Esophagus (tissue), 2 donors: ENCODE measurements at regions not wholly inside any gene's neighbourhood (a gene's known extent, or its start where the extent isn't known, plus 50 kb on each side); places are given as distances from the start of the nearest gene placed in this dataset.
"Not testable (repeated sequence)": the region's sequence is repeated elsewhere in the genome, so short reads cannot be mapped to it uniquely, and the experiment has no call there.

Source experiments
- H3K27ac ChIP-seq, 2 donors: one replicate each; pipeline ENCODE4 v1.5.1; 2013; ENCODE audit warnings: low read depth in 2 of 2, mild to moderate bottlenecking in 2 of 2, inconsistent platforms in 1 of 2, low read length in 1 of 2, moderate library complexity in 1 of 2
- H3K27me3 ChIP-seq, 2 donors: one replicate each; pipeline ENCODE4 v1.6.1; 2013; ENCODE audit warnings: low read length in 2 of 2, control low read depth in 1 of 2, mild to moderate bottlenecking in 1 of 2; ENCODE audit not compliant: insufficient read depth in 2 of 2, control insufficient read depth in 1 of 2
- H3K36me3 ChIP-seq, 2 donors: one replicate each; pipeline ENCODE4 v1.6.1; 2013; ENCODE audit warnings: low read length in 1 of 2; ENCODE audit not compliant: control insufficient read depth in 2 of 2, insufficient read depth in 2 of 2
- H3K4me1 ChIP-seq, 2 donors: one replicate each; pipeline ENCODE4 v1.6.1; 2013; ENCODE audit warnings: low read length in 1 of 2; ENCODE audit not compliant: control insufficient read depth in 2 of 2, insufficient read depth in 2 of 2
- H3K4me3 ChIP-seq, 2 donors: one replicate each; pipeline ENCODE4 v1.5.1; 2013; ENCODE audit warnings: low read length in 2 of 2, mild to moderate bottlenecking in 2 of 2, low read depth in 1 of 2, moderate library complexity in 1 of 2
- H3K9me3 ChIP-seq, 2 donors: one replicate each; pipeline ENCODE4 v1.6.1; 2013; ENCODE audit warnings: mild to moderate bottlenecking in 2 of 2, low read depth in 1 of 2, low read length in 1 of 2, moderate library complexity in 1 of 2; ENCODE audit not compliant: control insufficient read depth in 2 of 2, insufficient read depth in 1 of 2
- WGBS, 2 donors: extraction: QIAGEN DNeasy Blood & Tissue Kit; methylation state at CpG; one replicate each; pipeline ENCODE4 v1.1.7; 2013; 5-methylcytosine and 5-hydroxymethylcytosine counted together
- donor health status: healthy with polysubstance abuse.
- donor health status: Bipolar disorder and iron deficiency.

DNA sequence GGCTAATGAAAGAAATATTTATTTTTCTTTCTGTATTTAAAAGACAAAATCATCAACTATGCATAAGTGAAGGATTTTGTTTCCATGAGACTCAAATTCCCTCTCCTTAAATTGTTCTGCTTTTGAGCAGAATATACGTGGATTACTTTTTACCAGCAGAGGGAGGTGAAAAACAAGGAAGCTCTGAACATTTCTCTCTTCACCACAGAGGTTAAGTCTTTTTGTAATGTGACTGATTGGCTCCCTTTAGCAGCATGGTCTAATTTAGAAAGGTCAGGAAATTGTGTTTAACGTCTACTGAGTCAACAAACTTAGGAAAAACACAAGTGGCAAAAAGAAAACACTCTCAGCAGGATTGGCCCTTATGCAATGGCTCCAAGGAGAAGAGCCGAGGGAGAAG lies 55.1 kb upstream of the F9 start:
- 47 to 54% methylated on average over 3 of the region's 3 CpGs for WGBS, 2 donors
- Histone ChIP-seq H3K27me3 (no peaks in the 10 kb centered on the region), H3K4me3 (no peak overlapping the region), H3K4me1 (no peaks in the 10 kb centered on the region), H3K27ac (no peak overlapping the region), H3K9me3 (no peaks in the 10 kb centered on the region), H3K36me3 (no peaks in the 10 kb centered on the region)

DNA sequence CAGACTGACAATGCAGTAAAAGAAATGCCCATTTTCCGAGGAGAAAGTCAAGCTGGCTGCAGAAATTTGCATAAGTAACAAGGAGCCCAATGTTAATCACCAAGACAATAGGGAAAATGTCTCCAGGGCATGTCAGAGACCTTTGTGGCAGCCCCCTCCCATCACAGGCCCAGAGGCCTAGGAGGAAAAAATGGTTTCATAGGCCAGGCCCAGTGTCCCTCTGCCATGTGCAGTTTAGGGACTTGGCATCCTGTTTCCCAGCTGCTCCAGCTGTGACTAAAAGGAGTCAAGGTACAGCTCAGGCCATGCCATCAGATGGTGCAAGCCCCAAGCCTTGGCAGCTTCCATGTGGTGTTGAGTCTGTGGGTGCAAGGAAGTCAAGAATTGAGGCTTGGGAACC lies 68.6 kb upstream of the F9 start:
- H3K4me1 ChIP-seq, H3K27ac ChIP-seq, H3K4me3 ChIP-seq, H3K27me3 ChIP-seq, H3K36me3 ChIP-seq, H3K9me3 ChIP-seq: not testable (repeated sequence)
- WGBS, 2 donors = 63 to 83% methylated on average over 1 of the region's 1 CpG

DNA sequence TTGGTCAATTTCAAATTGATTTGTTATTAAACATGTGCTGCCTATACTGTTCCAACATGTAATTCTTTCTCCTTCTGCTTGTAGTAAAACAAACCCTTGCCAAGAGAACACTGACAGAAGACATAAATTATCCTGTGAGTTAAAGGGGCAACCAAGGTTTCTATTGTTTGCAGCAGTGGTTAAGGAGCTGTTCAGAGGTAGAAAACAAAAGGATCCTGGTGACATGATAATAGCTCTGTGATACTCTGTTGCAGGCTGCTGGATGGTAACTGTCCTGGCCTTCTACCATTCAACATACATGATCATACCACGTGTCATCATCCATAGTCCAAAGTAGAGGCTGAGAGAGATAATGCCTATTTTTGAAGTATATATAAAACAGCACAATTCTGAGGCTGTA lies 75.8 kb upstream of the F9 start:
- no peaks in the 10 kb centered on the region for H3K4me1 ChIP-seq
- 39 to 56% methylated on average over 1 of the region's 1 CpG for WGBS, 2 donors
- H3K27ac ChIP-seq = no peak overlapping the region
- no peak overlapping the region for H3K4me3 ChIP-seq
- peaks cover 0 to 2% of the 10 kb centered on the region in 2 donors for H3K27me3 ChIP-seq
- H3K36me3 ChIP-seq = no peaks in the 10 kb centered on the region
- H3K9me3 ChIP-seq = no peaks in the 10 kb centered on the region

DNA sequence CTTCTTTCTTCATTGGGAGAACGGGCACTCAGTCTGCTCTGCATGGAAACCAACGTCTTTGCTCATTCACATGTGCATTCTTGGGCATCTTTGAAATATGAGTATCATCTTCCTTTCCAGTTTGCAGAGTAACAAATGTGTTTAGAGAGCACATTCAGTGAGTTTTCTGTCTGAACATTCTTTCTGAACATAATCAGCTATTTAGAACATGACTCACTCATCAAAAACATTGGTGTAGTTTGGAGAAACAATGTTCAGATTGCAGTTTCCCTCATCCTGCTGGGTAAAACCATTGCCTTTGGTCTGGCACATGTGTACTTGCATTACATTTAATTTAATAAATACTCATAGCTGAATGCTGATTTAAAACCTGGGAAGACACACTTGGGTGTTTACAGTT lies 81.5 kb upstream of the F9 start:
- no peaks in the 10 kb centered on the region for H3K27me3 ChIP-seq
- 41 to 51% methylated on average over 2 of the region's 2 CpGs for WGBS, 2 donors
- H3K27ac ChIP-seq = no peak overlapping the region
- no peaks in the 10 kb centered on the region for H3K36me3 ChIP-seq
- H3K4me1 ChIP-seq = no peaks in the 10 kb centered on the region
- no peaks in the 10 kb centered on the region for H3K9me3 ChIP-seq
- H3K4me3 ChIP-seq = no peak overlapping the region

DNA sequence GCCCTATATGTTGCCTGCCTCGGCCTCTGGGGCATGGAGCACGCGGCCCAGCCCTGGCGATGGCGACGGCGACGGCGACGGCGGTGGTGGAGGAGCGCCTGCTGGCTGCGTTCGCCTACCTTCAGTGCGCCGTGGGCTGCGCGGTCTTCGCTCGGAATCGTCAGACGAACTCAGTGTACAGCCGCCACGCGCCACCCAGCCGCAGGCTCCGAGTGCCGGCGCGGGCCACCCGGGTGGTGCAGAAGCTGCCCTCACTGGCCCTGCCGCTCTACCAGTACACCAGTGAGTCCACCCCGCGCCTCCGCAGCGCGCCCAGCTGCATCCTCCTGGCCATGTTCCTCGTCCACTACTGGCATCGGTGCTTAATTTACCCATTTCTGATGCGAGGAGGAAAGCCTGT lies 83.7 kb upstream of the F9 start:
- H3K36me3 ChIP-seq = no peaks in the 10 kb centered on the region

DNA sequence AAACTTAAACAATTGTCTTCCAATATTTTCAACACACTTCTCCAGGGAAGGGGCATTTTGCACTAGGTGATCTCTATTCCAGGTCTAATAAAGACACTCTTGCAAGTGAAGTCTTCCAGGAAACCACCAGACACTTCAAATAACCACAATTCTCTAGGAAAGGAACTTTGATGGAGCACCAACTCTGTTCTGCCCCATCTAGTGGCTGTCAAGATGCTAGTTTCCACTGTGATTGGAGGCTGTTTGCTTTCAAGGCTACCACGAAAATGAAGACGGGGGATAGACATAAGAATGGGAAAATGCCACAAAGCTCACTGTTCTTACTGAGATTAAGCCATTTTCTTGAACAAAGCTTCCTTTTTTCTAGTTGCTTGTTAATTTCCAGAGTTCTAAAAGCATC lies 100.6 kb upstream of the F9 start:
- Histone ChIP-seq H3K27me3 (no peaks in the 10 kb centered on the region), H3K36me3 (no peaks in the 10 kb centered on the region), H3K9me3 (no peaks in the 10 kb centered on the region), H3K4me3 (no peak overlapping the region), H3K4me1 (no peaks in the 10 kb centered on the region), H3K27ac (no peak overlapping the region)
- WGBS, 2 donors = 11 to 38% methylated on average over 2 of the region's 2 CpGs

More for the DNA sequence above, 83.7 kb upstream of the F9 start:
- Histone ChIP-seq H3K9me3 (no peaks in the 10 kb centered on the region), H3K27ac (no peak overlapping the region), H3K4me3 (no peak overlapping the region), H3K27me3 (no peaks in the 10 kb centered on the region), H3K4me1 (no peaks in the 10 kb centered on the region)
- 94 to 98% methylated on average over 40 of the region's 40 CpGs for WGBS, 2 donors

DNA sequence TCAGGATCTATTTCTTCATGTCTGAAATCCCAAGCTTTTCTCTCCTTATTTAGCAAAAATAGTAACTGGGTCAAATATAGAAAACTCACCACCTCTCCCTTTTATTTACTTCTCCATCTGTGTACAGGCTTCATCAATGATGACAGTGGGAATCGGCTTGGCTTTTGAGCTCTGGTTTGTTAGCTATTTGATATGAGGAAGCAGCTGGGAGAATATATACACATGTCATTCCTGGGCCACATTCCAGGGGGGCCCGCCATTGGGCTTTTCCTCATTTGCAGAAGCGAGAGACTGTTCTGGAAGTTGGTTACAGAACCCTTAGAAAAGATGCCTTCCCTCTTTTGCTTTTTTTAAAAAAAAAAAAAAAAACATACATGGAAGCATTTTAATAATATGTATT lies 107.4 kb upstream of the F9 start:
- Histone ChIP-seq H3K4me3 (no peak overlapping the region), H3K4me1 (no peaks in the 10 kb centered on the region), H3K9me3 (no peaks in the 10 kb centered on the region), H3K27ac (no peak overlapping the region), H3K27me3 (no peaks in the 10 kb centered on the region), H3K36me3 (no peaks in the 10 kb centered on the region)
- WGBS, 2 donors = 31% methylated on average over 3 of the region's 3 CpGs

DNA sequence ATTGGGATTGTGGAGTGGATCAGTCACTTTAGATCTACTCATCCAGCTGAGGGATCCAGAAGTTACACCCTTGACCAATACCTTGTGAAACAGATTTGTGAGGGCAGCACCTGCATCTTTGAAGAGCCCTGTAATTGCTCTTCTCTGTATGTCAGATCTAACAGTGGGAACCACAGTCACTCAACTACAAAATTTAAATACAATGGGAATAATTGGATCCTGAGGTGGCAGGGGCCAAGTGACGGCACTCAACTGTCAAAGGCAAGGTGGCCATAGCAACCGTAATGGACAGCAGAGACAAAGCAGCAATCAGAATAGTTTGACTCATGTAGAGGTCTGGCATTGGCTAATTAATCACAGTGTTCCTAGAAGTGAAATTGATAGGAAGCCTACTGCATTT lies 132.3 kb upstream of the F9 start:
- H3K27ac ChIP-seq, H3K4me3 ChIP-seq, H3K9me3 ChIP-seq, H3K4me1 ChIP-seq, H3K36me3 ChIP-seq, H3K27me3 ChIP-seq: not testable (repeated sequence)
- 92% methylated on average over 2 of the region's 2 CpGs for WGBS, 2 donors

DNA sequence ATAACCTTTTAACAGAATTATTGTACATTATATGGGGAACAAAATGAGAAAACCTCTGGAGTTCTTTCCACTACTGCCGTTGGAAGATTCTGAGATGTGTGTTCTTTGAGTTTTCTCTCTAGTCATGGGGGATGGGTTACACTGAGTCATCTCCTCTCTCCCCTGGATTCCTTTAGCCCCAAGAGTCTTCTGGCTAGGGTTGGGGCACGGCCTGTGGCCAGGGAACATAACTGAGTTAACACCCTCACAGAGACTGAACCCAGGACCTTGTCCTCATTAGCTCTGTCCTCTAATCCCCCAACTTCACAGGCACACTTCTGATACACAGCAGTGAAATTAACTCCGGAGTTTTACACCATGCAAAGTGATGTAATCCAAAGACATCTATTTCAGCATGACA lies 142.3 kb upstream of the F9 start:
- 45 to 58% methylated on average over 3 of the region's 3 CpGs for WGBS, 2 donors
- Histone ChIP-seq H3K4me1 (no peaks in the 10 kb centered on the region), H3K36me3 (no peaks in the 10 kb centered on the region), H3K9me3 (no peaks in the 10 kb centered on the region), H3K27me3 (no peaks in the 10 kb centered on the region), H3K4me3 (no peak overlapping the region), H3K27ac (no peak overlapping the region)

DNA sequence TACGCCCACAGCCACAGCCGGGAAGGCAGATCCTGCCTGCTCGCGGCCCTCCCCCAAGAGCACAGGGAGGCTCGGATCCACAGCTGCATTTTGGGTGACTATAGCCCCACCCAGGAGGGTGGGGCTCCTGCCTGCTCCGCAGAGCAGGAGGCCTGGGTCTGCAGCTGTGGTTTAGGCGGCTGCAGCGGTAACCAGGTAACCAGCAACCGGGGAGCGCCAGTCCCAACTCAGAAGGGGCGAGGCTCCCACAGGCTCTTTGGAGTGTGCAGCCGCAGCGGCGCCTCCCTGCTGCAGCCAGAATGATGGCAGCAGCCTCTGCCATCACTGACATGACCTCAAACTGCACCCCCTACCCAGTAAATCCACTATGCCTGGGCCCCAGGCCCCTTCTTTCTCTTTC lies 148.0 kb upstream of the F9 start:
- H3K27me3 ChIP-seq = no peaks in the 10 kb centered on the region
- no peak overlapping the region for H3K4me3 ChIP-seq
- no peaks in the 10 kb centered on the region for H3K36me3 ChIP-seq
- 90 to 91% methylated on average over 13 to 14 of the region's 14 CpGs for WGBS, 2 donors
- H3K4me1 ChIP-seq = no peaks in the 10 kb centered on the region
- no peak overlapping the region for H3K27ac ChIP-seq
- H3K9me3 ChIP-seq = peaks cover 0 to 3% of the 10 kb centered on the region in 2 donors
